22Rv1 (cell line): ENCODE measurements at regions not wholly inside any gene's neighbourhood (a gene's known extent, or its start where the extent isn't known, plus 50 kb on each side); places are given as distances from the start of the nearest gene placed in this dataset.

Experiments
- CTCF ChIP-seq: fragments of 450-650 bp; IDR thresholded peaks from 2 replicates; pipeline ENCODE4 v1.5.1; 2017; ENCODE audit warnings: mild to moderate bottlenecking
- ZFX ChIP-seq: fragments of 450-650 bp; IDR thresholded peaks from 2 replicates; pipeline ENCODE4 v1.6.1; 2017; ENCODE audit warnings: antibody characterized with exemption, borderline replicate concordance

GRCh38 chr3:59115364-59116232 is 65.8 kb upstream of the CFAP20DC start:
- TF ChIP-seq CTCF (no peak), ZFX (no peak)
